HG03045 (cell line): ENCODE measurements at regions not wholly inside any gene's neighbourhood (a gene's known extent, or its start where the extent isn't known, plus 50 kb on each side); places are given as distances from the start of the nearest gene placed in this dataset.
"Not testable (repeated sequence)": the region's sequence is repeated elsewhere in the genome, so short reads cannot be mapped to it uniquely, and the experiment has no call there.

ENCODE experiments used
- ATAC-seq: cut with Tn5 transposase; IDR thresholded peaks from one replicate; pipeline ENCODE4 v1.9.1; 2021; ENCODE audit warnings: mild to moderate bottlenecking, moderate library complexity; ENCODE audit not compliant: unreplicated experiment

GRCh38 chr20:56765172-56766073 lies 136.3 kb downstream of the TFAP2C start:
- ATAC-seq: no peak

- ATAC-seq: no peak
Observed at GRCh38 chr20:56766528-56766927, 137.4 kb downstream of the TFAP2C start.

GRCh38 chr20:56769921-56770600 lies 141.0 kb downstream of the TFAP2C start:
- ATAC-seq: no peak

- no peak for ATAC-seq
Observed at GRCh38 chr20:56773749-56774148, 144.6 kb downstream of the TFAP2C start.

GRCh38 chr20:56774873-56775272 lies 145.8 kb downstream of the TFAP2C start:
- no peak for ATAC-seq

- no peak for ATAC-seq
Observed at GRCh38 chr20:56776345-56776744, 147.2 kb downstream of the TFAP2C start.

- no peak for ATAC-seq
Observed at GRCh38 chr20:56778765-56779195, 149.7 kb downstream of the TFAP2C start.

GRCh38 chr20:56779452-56780143 lies 150.5 kb downstream of the TFAP2C start:
- ATAC-seq: no peak

- no peak for ATAC-seq
Observed at GRCh38 chr20:56780266-56780665, 151.2 kb downstream of the TFAP2C start.

- no peak for ATAC-seq
Observed at GRCh38 chr20:56781108-56781739, 152.1 kb downstream of the TFAP2C start.

- not testable (repeated sequence) for ATAC-seq
Observed at GRCh38 chr20:56781987-56782560, 153.0 kb downstream of the TFAP2C start.

GRCh38 chr20:56782814-56783213 lies 153.7 kb downstream of the TFAP2C start:
- ATAC-seq: not testable (repeated sequence)

- ATAC-seq: no peak
Observed at GRCh38 chr20:56783826-56784225, 154.7 kb downstream of the TFAP2C start.

- ATAC-seq: no peak
Observed at GRCh38 chr20:56786503-56786902, 157.4 kb downstream of the TFAP2C start.

GRCh38 chr20:56788041-56788670 lies 159.1 kb downstream of the TFAP2C start:
- ATAC-seq: no peak

- no peak for ATAC-seq
Observed at GRCh38 chr20:56788671-56789610, 159.8 kb downstream of the TFAP2C start.

GRCh38 chr20:56793916-56794315 lies 164.8 kb downstream of the TFAP2C start:
- no peak for ATAC-seq

- ATAC-seq: no peak
Observed at GRCh38 chr20:56795492-56795891, 166.4 kb downstream of the TFAP2C start.

GRCh38 chr20:56796345-56796744 lies 167.2 kb downstream of the TFAP2C start:
- ATAC-seq: no peak
